CD4-positive, alpha-beta T cell (primary cell): ENCODE measurements at regions not wholly inside any gene's neighbourhood (a gene's known extent, or its start where the extent isn't known, plus 50 kb on each side); places are given as distances from the start of the nearest gene placed in this dataset.

Source experiments
- ATAC-seq: fragments of 200-7000 bp; cut with Tn5 transposase; one replicate; pipeline ENCODE4 v1.10.0; 2022; ENCODE audit warnings: mild to moderate bottlenecking; ENCODE audit not compliant: poor library complexity
- CTCF ChIA-PET: fragments of 350-600 bp; sonication (Branson Sonifier 250); formaldehyde crosslinking; loops from one replicate; lab custom pipeline; 2021; ENCODE audit warnings: antibody characterized with exemption, inconsistent platforms; lab: Charles Lee
- POLR2A ChIA-PET: fragments of 350-600 bp; sonication (Branson Sonifier 250); formaldehyde crosslinking; loops from one replicate; lab custom pipeline; 2021; ENCODE audit warnings: antibody characterized with exemption, inconsistent platforms; lab: Charles Lee
- DNase-seq, 14 experiments: peaks; one replicate each; pipeline ENCODE4 v3.0.0-alpha.2; 2013 to 2020; ENCODE audit warnings: mixed read lengths in 2 of 14
- H3K27ac ChIP-seq, 2 donors: one replicate each; pipeline versions ENCODE4 v1.5.1 to v1.7.0; 2013; ENCODE audit warnings: low read length in 2 of 2, low read depth in 1 of 2, mild to moderate bottlenecking in 1 of 2
- H3K27me3 ChIP-seq, 2 experiments: 1 replicate in 1 of 2; 2 replicates in 1 of 2; pipeline versions ENCODE4 v1.6.1 to v1.7.0; 2013; ENCODE audit warnings: low read length in 2 of 2, control low read depth in 1 of 2, mild to moderate bottlenecking in 1 of 2, moderate library complexity in 1 of 2; ENCODE audit not compliant: insufficient read depth in 2 of 2, control insufficient read depth in 1 of 2
- H3K36me3 ChIP-seq: one replicate; pipeline ENCODE4 v1.6.1; 2013; ENCODE audit warnings: low read length, control low read depth; ENCODE audit not compliant: insufficient read depth
- H3K4me1 ChIP-seq: one replicate; pipeline ENCODE4 v1.6.1; 2013; ENCODE audit warnings: low read length, control low read depth; ENCODE audit not compliant: insufficient read depth
- H3K4me3 ChIP-seq: one replicate; pipeline ENCODE4 v1.5.1; 2013; ENCODE audit warnings: mild to moderate bottlenecking, low read length, moderate library complexity
- H3K9me3 ChIP-seq, 2 experiments: 1 replicate in 1 of 2; 2 replicates in 1 of 2; pipeline versions ENCODE4 v1.6.1 to v1.7.0; 2013; ENCODE audit warnings: low read length in 2 of 2, mild to moderate bottlenecking in 2 of 2, control low read depth in 1 of 2, moderate library complexity in 1 of 2; ENCODE audit not compliant: control insufficient read depth in 1 of 2, insufficient read depth in 1 of 2
- H3K27ac Mint-ChIP-seq: one replicate; pipeline ENCODE4 v1.8.0; 2020; ENCODE audit warnings: mixed read lengths
- H3K27me3 Mint-ChIP-seq: one replicate; pipeline ENCODE4 v1.8.0; 2021; ENCODE audit warnings: mixed read lengths
- H3K36me3 Mint-ChIP-seq: one replicate; pipeline ENCODE4 v1.8.0; 2021; ENCODE audit warnings: low read depth, mixed read lengths
- H3K4me1 Mint-ChIP-seq: one replicate; pipeline ENCODE4 v1.8.0; 2021; ENCODE audit warnings: low read depth, mixed read lengths
- H3K4me3 Mint-ChIP-seq: one replicate; pipeline ENCODE4 v1.8.0; 2020; ENCODE audit warnings: mild to moderate bottlenecking, mixed read lengths
- H3K9me3 Mint-ChIP-seq: one replicate; pipeline ENCODE4 v1.8.0; 2020; ENCODE audit warnings: mixed read lengths
- intact Hi-C, 2 experiments: fragments of 100-400 bp; cut with DNase I in 1 of 2; cut with micrococcal nuclease in 1 of 2; formaldehyde crosslinking; loops; one replicate each; pipeline versions ENCODE4 v1.15.1 to v1.9.0; 2023 to 2025; cut with DNase I, micrococcal nuclease
- TF ChIP-seq, protein P1 (sequence below): fragments of 200-600 bp; IDR thresholded peaks from one replicate; pipeline ENCODE4 v1.8.0; 2022; ENCODE audit warnings: antibody characterized with exemption, mild to moderate bottlenecking

DNA sequence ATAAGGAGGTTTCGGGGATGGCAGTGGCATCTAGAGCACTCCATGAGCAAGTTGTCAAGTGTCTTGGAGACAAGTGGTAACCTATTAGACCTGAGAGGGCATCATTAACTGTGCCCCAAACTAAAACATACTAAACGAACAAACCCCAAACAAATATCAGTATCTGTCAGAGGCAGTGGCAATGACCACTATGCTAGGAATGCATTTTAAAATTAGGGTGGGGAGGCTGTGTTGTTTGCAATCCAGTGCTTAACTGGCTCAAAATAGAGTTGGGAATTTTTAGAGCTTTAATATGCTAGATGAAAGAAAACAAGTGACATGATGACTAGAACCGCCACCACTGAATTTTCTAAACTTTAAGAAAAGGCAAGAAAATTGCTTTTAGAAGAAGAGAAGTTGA is 51.8 kb upstream of the TPRG1 start:
- Mint-ChIP-seq H3K27ac (no peak overlapping the region), H3K4me3 (no peak overlapping the region), H3K9me3 (peaks cover 4% of the 10 kb centered on the region), H3K4me1 (peaks cover 6% of the 10 kb centered on the region), H3K36me3 (no peaks in the 10 kb centered on the region), H3K27me3 (peaks cover 6% of the 10 kb centered on the region)
- peaks cover 5 to 10% of the 10 kb centered on the region in 2 experiments for H3K9me3 ChIP-seq
- no peaks in the 10 kb centered on the region for H3K36me3 ChIP-seq
- peaks cover 8% of the 10 kb centered on the region for H3K4me1 ChIP-seq
- CTCF ChIA-PET, result interaction anchor here (1.1 kb wide), 1 partner anchor 19 kb away, joined by 3 read pairs; no protein-coding TSS in a partner anchor
- intact Hi-C loops, result no loop called here
- H3K27me3 ChIP-seq, result no peaks in the 10 kb centered on the region
- POLR2A ChIA-PET, result interaction anchor here (4.1 kb wide), 1 partner anchor 12 kb away, joined by 23 read pairs; no protein-coding TSS in a partner anchor
- DNase-seq, result no peak
- no peak overlapping the region for H3K4me3 ChIP-seq
- TF ChIP-seq, protein P1, sequence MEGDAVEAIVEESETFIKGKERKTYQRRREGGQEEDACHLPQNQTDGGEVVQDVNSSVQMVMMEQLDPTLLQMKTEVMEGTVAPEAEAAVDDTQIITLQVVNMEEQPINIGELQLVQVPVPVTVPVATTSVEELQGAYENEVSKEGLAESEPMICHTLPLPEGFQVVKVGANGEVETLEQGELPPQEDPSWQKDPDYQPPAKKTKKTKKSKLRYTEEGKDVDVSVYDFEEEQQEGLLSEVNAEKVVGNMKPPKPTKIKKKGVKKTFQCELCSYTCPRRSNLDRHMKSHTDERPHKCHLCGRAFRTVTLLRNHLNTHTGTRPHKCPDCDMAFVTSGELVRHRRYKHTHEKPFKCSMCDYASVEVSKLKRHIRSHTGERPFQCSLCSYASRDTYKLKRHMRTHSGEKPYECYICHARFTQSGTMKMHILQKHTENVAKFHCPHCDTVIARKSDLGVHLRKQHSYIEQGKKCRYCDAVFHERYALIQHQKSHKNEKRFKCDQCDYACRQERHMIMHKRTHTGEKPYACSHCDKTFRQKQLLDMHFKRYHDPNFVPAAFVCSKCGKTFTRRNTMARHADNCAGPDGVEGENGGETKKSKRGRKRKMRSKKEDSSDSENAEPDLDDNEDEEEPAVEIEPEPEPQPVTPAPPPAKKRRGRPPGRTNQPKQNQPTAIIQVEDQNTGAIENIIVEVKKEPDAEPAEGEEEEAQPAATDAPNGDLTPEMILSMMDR, result no peak
- ATAC-seq, result no peak
- no peak overlapping the region for H3K27ac ChIP-seq

DNA sequence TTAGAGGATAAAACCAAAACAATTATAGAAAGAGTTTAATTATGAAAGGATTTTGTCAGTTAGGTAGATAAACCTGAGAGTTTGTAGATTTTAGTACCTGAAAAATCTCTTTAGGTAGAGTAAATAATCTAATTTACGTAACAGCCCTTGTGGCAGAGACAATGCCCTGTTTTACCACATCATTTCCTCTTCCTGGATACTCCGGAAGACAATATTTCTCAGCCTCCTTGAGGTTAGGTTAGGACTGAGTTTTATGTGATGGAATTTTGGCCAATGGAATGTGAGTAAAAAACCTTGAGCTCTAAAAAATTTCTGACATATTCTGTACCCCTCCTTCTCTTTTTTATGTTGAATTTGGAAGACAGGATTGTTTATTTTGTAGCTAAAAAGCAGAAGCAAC is 50.7 kb upstream of the TPRG1 start:
- ChIA-PET POLR2A (interaction anchor here (0.6 to 4.1 kb wide), 2 partner anchors 11 to 203 kb away, joined by 4 to 23 read pairs; no protein-coding TSS in a partner anchor), CTCF (interaction anchor here (1.0 to 1.3 kb wide), 4 partner anchors 11 to 1381 kb away, joined by 3 to 6 read pairs (median 4); no protein-coding TSS in a partner anchor)
- peaks cover 5 to 10% of the 10 kb centered on the region in 2 experiments for H3K9me3 ChIP-seq
- ATAC-seq (peak; percentile 83), DNase-seq (peak in 3 of 14 experiments; percentile 49 to 77 (median 62))
- peak overlapping the region; percentile 42 for H3K4me3 Mint-ChIP-seq
- peak overlapping the region; percentile 77 for H3K27ac Mint-ChIP-seq
- H3K27me3 ChIP-seq, result no peaks in the 10 kb centered on the region
- H3K36me3 Mint-ChIP-seq, result no peaks in the 10 kb centered on the region
- H3K36me3 ChIP-seq, result no peaks in the 10 kb centered on the region
- intact Hi-C loops, result no loop called here
- peak overlapping the region; percentile 24 for H3K4me3 ChIP-seq
- no peak overlapping the region for H3K27ac ChIP-seq
- H3K9me3 Mint-ChIP-seq, result peaks cover 4% of the 10 kb centered on the region
- peaks cover 12% of the 10 kb centered on the region for H3K4me1 ChIP-seq
- H3K27me3 Mint-ChIP-seq, result no peaks in the 10 kb centered on the region
- H3K4me1 Mint-ChIP-seq, result peaks cover 10% of the 10 kb centered on the region
- TF ChIP-seq, protein P1, result no peak
